HG03159 (cell line): ENCODE measurements at regions not wholly inside any gene's neighbourhood (a gene's known extent, or its start where the extent isn't known, plus 50 kb on each side); places are given as distances from the start of the nearest gene placed in this dataset.
A peak's percentile ranks its signal among the peaks of the same experiment; 100 is the strongest.

Source experiments
- ATAC-seq: cut with Tn5 transposase; IDR thresholded peaks from one replicate; pipeline ENCODE4 v1.9.1; 2021; ENCODE audit warnings: mild to moderate bottlenecking, moderate library complexity; ENCODE audit not compliant: unreplicated experiment

DNA sequence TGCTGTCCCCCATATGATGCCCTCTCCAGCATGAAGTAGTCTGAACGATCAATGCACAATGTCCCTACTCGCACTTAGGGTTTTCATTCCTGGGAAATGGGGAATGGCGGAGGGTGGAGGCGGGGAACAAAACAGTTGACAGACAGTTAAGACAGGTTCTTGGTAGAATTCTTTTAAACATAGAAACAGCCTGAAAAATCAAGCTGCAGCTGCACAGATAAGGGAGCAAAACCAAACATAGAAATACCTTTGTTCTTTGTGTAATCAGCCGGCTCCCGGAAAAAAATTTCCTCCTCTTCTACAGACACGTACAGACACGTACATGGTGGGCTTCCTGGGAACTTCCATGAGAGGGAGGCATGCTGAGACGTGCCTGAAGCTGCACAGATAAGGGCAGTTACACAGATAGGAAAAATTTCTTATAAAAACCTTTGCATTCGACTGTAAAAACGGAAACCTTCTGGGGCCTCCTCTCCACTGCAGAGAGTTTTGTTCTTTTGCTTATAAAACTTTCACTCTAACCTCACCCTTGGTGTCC lies 662.4 kb upstream of the PTPRD start:
- ATAC-seq, result no peak

DNA sequence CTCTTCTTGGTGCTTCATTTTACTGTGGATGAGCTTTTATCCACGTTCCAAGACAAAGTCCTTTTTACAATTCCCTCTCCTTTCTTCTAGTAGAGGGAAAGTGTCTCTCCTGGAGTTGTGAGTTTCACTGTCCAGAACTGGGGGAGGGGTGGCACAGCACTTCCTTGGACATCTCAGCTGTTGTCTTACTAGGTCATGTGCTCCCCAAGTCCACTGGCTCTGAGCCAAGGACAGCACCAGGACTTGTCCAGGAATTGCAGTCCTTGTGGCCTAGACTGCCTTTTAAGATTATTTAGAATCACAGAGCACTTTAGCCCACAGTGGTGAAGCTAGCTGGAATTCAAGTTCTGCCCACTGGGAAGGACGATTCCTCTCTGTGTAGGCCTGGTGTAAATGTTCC lies 700.2 kb upstream of the PTPRD start:
- ATAC-seq, result no peak

DNA sequence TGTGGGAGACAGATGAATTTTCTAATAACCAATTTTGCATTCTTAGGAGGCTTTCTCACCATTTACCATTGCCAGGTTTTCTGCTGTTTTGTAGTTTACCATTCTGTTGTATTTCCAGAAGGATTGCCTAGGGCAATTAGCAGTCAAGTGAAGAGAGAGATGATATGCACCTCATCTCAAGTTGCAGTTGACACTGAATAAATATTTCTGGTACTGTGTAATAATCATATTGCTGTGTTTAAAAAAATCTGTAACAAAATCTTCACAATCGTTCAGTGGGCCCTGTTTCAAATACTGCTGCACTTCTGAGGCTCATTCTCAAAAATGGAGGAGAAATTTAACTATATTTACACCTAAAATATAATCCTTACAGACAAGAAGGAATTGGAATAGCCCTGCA lies 706.1 kb upstream of the PTPRD start:
- ATAC-seq, result no peak

DNA sequence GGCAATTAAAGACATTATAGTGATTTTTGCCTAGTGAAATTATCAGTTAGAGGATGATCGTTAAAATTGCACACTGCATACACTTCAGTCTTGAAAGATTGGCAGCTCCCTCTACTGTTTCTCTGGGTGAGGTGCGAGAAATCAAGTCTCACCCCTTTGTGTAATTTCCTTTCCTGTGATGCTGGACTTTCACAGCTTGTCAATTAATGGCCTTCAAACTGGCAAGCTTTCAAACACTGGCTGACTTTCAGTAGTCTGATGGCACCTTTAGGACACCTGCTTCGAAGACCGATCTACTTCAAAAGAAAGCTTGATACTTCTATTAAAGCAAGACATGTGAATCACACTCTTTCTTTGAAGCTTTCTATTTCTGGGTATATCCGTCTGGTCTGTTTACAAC lies 706.7 kb upstream of the PTPRD start:
- ATAC-seq, result peak; percentile 54

DNA sequence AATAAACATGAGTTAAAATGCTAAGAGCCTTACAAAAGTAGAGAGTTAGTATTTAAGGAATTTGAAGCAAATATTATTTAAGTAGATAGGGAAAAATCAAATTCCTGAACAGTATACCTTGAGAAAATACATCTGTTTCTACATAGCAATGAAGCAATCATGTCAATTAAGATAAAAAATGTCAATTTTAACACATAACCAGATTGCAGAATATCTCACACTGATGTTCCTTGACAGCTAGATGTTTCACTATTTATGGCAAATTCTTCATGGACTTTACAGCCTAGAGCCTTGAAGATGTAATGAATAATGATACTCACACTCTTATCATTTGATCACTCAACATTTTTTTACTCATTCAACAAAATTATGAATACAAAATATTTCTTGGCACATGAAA lies 708.2 kb upstream of the PTPRD start:
- no peak for ATAC-seq

DNA sequence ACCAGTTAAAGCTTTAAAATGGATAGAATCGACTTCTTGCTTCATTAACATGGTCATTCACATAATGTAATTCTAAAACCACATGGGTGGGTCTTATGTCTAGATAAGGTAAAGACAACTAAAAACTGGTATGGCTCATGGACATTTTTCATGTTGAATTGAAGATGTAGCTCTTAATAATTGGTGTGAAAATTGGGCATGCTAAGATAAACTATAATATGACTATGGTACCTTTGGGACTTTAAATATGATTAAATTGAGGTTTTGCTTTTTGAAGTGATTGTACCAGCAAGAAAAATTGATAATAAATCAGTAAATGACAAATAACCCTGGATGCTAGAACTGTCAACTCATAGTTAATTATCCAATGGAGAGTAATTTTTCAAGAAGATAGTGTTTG lies 710.7 kb upstream of the PTPRD start:
- no peak for ATAC-seq

DNA sequence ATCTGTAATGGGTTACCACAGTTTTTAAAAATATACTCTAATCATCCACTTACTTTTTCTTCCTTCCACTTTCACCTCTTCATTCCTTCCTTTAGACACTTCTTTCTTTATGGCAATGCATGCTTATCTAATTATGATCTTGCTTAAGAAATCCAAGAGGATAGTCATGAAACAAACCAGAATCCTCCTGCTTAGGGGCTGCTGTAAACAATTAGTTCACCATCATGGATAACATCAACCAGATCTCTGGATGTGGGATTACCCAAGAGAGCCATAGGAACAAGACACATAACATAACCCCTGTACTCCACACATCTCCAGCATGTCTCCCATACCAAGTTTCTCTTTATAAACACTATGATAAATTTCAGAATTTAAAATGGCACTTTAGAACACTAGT lies 713.4 kb upstream of the PTPRD start:
- no peak for ATAC-seq

- ATAC-seq, result no peak
Measured at GRCh38 chr9:11328326-11328725, 715.5 kb upstream of the PTPRD start.

DNA sequence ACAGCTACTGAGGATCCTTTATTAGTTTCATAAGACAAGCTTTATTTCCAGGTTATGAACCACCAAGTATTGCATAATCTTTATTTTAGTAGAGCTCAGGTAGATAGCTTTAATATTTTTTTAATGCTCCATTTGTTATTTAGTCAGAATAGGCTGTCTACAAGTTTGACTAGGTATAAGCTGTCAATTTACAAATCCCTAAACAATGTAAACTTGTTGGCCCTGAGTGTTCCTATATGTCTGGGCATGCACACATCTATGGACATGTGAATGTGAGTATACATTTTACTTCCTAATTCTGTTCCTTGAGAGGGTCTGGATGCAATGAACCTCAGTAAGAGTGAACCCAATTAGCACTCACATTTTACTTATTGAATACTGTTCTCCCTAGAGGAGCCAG lies 722.2 kb upstream of the PTPRD start:
- ATAC-seq, result no peak

DNA sequence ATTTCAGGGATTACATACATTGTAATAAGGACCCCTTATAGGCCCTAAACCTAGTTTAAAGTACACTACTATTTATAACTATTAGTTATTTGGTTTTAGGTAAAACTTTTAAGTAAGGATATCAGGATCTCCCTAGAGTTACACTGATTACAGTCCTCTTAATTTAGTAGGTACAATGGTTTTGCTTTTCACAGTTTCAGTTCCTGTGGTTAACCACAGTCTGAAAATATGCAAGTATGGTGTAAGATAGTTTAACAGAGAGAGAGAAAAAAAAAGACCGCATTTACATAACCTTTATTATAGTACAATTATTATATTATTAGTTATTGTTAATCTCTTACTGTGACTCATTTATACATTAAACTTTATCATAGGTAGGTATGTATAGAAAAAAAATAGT lies 725.3 kb upstream of the PTPRD start:
- peak; percentile 91 for ATAC-seq

- no peak for ATAC-seq
Measured at GRCh38 chr9:11340654-11341053, 727.9 kb upstream of the PTPRD start.

DNA sequence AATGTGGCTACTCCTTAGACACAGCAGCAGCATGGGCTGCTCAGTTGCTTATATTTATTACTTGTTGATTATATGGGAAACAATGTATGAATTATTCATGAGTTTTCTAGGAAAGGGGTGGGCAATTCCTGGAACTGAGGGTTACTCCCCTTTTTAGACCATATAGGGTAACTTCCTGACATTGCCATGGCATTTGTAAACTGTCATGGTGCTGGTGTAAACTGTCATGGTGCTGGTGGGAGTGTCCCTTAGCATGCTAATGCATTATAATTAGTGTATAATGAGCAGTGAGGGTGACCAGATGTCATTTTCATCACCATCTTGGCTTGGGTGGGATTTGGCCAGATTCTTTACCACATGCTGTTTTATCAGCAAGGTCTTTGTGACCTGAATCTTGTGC lies 734.6 kb upstream of the PTPRD start:
- ATAC-seq, result no peak

GRCh38 chr9:11348366-11348765 lies 735.6 kb upstream of the PTPRD start:
- no peak for ATAC-seq

- no peak for ATAC-seq
Measured at GRCh38 chr9:11349187-11349586, 736.4 kb upstream of the PTPRD start.

DNA sequence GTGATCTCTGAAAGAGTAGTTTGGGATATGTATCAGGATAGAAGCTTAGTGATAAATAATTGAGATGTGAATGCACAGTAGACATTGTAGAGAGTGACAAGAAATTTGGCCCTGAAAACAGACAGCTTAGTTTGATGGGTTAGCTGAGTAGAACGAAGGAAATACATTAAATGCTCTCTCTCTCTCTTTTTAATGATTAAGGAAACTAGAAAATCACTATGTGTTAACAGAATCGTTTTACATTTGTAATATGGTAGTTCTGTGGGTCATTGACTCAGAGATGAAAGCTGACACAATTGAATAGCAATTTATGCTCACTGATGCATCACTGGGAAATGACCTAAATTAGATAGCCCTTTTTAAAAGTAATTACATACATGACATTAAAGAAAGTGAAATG lies 739.8 kb upstream of the PTPRD start:
- no peak for ATAC-seq

GRCh38 chr9:11356067-11356466 lies 743.3 kb upstream of the PTPRD start:
- ATAC-seq, result no peak

- ATAC-seq, result no peak
Measured at GRCh38 chr9:11366585-11367129, 753.9 kb upstream of the PTPRD start.

- ATAC-seq, result no peak
Measured at GRCh38 chr9:11374926-11375325, 762.1 kb upstream of the PTPRD start.

DNA sequence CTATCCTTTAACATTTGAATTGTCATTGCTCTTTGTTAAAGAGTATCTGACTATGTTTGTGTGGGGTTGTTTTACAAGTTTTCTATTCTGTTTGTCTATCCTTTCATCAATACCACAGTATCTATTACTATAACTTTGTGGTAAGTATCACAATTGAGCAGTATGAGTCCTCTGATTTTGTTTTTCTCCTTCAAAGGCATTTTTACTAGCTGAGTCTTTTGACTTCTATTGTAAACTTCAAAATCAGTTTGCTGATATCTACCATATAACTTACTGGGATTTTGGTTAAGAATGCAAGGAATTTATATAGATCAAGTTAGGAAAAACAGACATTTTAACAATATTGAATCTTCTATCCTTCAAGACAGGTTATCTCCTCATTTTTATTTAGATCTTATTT lies 789.8 kb upstream of the PTPRD start:
- ATAC-seq, result no peak

GRCh38 chr9:11414241-11414640 lies 801.4 kb upstream of the PTPRD start:
- ATAC-seq, result no peak

GRCh38 chr9:11417782-11418181 lies 805.0 kb upstream of the PTPRD start:
- ATAC-seq, result no peak

DNA sequence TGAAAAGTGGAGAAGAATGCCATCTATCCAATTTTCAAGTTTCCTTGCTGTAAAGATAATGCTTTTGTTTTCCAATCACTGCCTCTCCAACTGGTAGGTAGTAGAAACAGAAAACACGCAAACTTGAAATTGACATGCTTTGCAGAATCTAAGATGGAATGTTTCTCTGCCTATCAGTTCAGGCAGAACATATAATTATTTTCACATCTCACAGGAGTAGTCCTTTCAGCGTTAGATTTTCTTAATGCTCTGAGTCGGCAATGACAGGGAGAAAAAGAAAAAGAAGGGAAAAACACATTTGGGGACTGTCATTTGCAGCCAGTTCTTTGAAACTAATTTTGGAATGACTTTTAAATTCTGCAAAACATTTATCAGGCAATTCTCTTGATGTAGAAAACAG lies 818.7 kb upstream of the PTPRD start:
- no peak for ATAC-seq

DNA sequence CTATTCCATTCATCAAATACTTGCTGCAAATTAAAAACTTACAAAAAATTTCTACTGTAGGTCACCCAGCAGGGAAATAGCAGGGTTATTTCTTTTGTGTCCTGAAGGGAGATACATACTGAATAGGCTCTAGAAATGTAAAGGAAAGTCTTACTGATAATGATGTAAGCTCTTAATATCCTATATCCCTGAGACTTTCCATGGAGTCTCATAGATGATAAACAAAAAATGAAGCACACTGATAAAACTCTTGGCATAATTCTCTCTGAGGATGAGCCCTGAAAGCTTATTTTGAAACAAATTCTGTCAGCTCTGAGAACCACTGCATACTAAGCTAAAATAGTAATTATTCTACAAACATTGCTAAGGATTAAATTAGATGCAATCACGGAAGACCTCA lies 819.6 kb upstream of the PTPRD start:
- no peak for ATAC-seq
